HG03439 (cell line): ENCODE measurements at regions not wholly inside any gene's neighbourhood (a gene's known extent, or its start where the extent isn't known, plus 50 kb on each side); places are given as distances from the start of the nearest gene placed in this dataset.

Experiments used
- ATAC-seq: cut with Tn5 transposase; IDR thresholded peaks from one replicate; pipeline ENCODE4 v1.9.1; 2021; ENCODE audit warnings: mild to moderate bottlenecking, moderate library complexity; ENCODE audit not compliant: unreplicated experiment

DNA sequence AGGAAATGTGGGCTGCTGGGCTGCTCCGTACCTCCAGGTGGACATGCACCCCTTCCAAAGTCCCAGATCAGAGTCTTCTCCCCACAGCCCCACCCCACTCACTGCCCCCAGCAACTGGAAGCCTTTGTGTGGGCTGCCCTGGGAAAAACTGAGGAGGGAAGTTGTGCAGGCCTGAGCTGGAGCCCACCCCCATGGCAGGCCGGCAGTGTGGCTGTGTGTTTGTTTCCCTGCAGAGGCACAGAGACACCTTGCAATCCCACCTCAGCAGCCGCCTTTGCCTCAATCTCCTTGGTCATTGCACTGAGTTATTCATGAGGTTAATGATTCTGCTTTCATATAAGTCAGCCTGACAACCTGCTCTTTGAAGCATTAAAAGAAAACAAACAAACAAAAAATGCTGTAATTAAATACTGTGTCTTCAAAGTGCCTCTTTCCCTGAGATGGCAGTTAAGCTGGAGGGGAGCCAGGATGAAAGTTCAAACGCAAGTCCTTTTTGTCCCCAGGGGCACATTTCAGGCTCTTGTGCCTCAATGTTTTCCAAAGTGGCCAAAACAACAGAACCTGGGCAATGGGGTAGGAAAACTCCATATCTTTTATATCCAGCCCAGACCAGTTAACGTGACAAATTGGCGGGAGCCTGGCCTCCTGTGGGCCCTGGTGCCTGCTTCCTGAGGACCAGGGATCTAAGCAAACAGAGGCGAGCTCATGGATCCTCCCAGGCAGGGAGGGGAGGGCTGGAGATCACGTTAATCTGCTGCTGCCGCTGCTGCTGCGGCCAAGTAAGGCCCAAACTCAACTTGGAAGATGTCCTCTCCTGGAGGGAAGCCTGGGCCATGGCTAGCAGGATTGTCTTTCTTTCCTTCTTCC is 51.9 kb upstream of the TSPAN11 start:
- no peak for ATAC-seq

DNA sequence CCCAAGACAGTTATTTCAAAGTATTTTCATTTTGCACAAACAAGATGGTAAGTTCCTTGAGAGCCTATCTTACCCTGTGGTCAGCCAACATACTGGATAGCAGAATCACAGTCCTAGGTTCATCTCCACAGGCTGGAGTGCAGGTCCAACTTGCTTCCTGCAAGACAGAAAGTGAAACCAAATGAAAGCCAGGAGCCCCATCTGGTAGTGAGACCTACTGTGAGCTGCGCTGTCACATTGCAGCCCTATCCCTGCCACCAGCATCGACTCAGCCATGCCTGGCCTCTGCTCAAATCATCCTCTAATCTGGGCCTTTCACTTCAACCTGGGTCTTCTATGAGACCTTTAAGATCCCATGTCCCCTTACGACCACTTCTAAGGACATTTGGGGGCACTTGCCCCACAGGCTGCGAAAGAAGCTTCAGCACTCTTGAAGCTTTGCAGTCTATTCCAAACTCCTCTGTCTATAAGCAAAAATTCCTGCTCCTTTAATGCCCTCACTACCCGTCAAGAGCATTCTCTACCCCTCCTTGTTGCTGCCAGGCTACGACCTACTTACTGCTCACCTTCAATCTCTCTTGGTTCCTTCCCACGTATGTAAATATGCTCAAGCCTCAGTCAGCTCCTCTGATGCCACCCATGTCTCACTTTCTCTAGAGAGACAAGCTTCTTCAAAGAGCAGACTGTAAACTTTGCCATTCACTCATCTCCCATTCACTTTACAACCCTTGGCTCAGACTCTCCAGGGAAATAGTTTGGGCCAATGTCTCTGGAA is 55.9 kb upstream of the TSPAN11 start:
- no peak for ATAC-seq

DNA sequence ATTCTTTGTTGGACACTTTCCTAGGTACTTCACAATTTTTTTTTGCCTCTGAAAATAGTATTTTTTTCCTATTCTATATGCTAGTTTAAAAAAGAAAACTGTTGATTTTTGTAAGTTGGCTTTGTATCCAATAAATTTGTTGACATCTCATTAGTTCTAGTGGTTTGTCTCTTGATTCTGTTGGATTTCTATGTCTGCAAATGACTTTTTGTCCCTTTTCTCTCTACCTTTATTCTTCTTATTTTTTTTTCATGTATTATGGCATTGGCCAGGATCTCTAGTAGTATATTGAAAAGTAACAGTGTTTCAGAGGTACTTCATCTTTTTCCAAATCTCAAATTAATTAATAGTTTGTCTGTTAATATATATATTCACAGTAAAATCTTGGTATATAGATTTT is 59.1 kb upstream of the TSPAN11 start:
- ATAC-seq = no peak

DNA sequence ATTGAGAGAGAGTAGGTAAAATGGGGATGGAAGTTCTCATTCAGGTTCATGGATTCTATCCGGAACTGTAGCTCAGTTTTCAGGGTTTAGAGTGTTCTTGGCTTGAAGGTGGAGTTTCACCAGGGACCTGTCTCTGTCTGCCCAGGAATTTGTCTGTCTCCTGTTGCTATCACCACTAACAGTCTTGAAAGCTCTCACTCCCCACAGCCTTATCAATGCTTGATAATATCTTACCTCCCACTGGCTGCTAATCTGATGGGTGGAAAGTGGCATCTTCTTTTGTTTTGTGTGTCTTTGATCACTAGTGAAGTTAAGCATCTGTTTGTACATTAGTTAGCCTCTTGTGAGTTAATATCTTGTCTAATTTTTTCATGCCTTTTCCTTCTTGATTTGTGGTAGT is 60.3 kb upstream of the TSPAN11 start:
- ATAC-seq = no peak

DNA sequence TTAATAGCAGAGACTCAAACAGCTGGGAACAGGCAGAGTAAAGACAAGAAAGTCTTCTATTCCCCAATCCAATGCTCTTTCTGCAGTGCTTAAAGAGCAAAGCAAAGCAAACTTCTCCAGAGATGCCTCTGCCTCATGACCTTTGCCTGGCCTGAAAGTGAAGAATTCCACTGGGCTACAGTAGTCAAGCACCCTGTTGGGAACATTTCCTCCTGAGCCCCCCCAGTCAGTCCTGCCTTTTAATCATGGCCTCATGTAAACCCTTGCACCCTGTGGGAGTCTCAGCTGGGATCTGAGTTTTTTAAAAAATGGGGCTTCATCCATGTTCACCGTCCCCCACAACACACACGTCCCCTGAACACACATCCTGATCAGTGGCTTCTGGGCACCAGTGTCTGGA is 62.7 kb upstream of the TSPAN11 start:
- no peak for ATAC-seq

DNA sequence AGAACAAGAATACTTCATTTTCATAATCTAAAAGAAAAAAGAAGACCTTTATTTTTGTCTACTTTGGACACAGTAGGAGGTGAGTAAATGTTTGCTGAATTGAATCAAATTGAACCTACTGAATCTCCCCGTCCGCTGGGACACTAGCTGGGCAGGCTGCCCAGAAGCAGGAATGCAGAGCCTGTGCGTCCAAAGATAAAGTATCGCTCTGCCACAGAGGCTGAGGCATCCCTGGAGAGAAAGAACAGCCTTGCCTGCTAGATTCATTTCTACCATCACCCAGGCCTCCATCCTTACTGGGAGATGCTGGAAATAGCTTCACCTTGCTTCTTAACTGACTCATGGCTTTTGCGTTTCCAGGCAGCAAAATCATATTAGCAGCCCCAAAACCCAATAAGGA is 64.1 kb upstream of the TSPAN11 start:
- no peak for ATAC-seq

DNA sequence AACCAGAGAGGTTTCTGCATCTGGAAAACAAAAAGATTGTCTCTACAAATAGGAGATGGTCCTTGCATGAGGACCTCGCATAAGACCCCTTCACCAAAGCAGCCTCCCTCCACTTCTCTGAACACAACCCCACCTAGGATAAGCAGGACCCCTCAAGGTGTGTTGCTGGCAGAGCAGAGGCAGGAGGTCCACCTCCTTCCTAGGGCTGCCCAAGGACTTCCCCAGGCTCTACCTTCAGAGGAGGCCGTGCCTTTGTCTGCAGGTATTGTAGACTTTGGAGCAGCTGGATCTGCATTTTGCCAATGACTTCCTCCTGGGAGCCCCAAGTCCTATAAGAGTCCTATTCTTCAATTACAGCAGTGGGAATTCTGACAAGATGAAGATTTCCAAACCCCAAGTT is 67.3 kb upstream of the TSPAN11 start:
- ATAC-seq = no peak

DNA sequence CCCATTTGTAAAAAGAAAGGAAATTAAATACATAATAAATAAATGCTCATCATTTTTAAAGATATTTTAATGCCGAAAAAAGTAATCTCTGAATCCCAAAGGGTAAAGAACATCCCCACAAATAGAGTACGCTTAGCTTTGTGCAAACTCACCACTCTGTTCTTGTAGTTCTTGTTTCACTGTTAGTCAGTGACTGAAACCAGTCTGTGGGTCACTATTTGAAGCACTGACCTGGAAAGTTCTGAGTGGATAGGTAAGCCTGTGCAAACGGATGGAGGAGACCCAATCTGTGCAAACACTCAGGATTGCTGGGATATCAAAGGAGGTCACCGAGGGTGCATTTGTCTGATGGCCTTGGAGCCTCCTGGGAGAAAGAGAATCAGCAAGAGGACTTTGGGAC is 68.1 kb upstream of the TSPAN11 start:
- no peak for ATAC-seq

DNA sequence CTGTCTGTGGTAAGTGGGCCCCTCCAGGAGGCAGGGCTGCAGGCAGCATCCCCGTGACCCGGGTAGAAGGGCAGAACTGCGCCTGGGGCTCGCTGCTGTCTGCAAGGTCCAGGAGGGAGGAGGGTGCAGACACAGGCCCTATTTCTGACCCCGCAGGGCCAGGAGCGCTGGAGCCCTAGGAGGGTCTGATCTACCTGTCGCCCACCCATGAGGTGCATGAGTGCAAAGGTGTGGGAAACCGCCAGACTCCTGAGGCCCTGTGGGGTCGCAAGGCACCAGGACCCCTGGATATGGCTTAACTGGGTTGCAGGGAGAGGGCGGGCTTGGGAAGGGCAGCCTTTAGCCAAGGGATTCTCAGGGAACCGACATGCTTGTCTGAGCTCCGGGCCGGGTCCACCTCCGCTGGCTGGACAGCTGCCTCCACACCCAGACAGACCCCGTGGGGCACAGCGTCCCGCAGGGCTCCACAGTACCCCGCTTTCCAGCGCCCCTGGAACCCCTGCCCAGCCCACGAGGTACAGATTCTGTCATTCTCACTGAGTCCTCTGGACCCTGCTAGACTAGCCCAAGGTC is 72.9 kb upstream of the TSPAN11 start:
- no peak for ATAC-seq

DNA sequence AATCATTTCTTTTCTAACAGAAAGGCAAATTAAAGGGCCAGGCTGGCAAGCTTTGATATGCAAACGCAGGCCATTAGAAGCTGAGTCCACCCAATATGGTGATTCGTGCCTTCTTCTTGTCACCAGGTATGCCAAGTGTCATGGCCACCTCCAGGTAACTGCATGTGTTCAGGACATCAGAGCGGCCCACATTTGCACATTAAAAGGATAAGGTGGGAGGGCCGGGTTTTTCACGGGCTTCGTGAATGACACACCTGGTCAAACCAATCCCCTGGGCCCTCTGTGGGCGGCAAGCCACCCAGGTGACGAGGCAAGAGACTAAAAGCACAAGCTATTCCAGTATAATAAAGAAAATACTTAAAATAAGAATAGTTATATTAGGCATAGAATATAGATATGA is 75.9 kb upstream of the TSPAN11 start:
- ATAC-seq = no peak

DNA sequence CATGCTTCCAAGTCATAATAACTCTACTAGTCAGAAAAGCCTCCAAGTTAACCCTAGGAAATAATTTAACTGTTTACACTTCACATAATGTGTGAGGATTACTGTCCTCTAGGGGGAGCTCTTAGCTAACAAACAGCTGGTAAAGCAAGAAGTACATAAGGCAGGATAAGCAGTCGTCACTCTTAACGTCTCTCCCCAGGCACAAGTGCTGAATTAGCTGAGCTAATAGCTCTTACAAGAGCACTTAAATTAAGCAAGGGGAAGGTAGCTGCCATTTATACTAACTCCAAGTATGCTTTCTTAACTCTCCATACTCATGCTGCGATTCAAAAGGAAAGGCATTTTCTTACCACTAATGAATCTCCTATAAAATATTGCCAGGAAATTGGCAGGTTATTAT is 79.3 kb upstream of the TSPAN11 start:
- ATAC-seq = no peak

DNA sequence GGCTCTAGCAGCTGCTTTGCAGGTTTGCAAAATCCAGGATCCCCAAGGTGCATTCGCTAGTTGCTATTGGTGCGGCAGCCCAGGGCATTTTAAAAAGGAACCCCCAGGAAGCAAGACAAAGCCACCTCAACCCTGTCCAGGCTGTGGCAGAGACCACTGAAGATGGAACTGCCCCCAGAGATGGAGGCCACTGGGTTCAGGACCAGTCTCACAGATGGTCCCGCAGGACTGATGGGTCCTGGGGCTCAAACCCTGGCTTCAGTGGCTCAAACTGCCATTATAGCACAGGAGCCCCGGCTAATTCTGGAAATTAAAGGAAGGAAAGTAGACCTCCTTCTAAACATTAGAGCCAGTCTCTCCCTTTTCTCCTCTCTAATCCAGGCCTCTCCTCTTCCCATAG is 79.8 kb upstream of the TSPAN11 start:
- no peak for ATAC-seq

DNA sequence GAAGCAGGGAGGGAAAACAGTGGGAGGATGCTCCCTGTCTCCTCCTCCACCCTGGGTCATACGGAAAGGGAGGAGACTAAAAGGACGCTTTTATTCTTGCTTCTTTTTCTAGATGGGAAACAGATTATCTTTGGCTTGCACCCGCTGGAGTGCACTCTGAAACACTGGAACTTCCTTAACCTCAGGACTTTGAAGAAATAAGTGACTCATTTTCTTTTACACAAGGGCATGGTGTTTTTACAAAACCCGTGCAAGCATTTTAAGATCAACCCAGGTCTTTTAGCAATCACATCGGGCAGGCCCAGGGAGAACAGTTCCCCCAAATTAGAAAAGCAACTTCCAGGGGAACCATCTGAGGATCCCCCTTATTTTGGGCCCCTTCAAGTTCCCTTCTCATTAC is 80.9 kb upstream of the TSPAN11 start:
- ATAC-seq = no peak

DNA sequence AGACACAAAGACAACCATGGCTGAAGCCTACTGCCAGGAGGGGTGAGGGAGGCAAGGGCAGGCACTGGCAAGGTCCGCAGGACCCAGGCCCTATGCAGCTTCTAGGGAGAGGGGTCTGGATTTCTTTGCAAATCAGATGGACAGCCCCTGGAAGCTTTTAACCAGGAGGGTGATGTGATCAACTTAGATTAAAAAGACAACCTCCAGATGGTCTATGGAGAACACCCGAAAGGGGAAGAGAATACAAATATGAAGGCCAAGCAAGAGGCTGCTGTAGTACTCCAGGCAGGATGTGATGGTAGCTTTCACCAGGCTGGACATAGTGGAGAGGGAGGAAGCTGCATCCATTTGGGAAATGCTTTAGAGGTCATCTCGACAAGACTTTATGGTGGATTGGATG is 83.3 kb upstream of the TSPAN11 start:
- ATAC-seq = no peak

DNA sequence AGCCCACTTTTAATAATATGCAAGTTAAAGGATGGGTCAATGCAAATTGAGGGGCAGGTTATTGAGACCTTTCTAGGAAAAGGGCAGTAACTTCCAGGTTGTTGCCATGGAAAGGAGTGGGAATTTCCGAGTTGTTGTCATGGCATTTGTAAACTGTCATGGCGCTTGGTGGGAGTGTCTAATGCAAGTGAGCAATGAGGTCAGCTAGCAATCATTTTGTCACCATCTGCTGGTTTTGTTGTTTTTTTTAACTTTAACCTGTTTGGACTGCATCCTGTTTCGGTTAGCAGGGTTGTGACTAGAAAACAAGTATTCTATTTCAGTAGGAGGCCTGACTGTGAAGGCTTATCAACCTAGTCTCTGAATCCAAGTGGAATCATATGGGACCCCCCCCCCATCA is 85.8 kb upstream of the TSPAN11 start:
- no peak for ATAC-seq

DNA sequence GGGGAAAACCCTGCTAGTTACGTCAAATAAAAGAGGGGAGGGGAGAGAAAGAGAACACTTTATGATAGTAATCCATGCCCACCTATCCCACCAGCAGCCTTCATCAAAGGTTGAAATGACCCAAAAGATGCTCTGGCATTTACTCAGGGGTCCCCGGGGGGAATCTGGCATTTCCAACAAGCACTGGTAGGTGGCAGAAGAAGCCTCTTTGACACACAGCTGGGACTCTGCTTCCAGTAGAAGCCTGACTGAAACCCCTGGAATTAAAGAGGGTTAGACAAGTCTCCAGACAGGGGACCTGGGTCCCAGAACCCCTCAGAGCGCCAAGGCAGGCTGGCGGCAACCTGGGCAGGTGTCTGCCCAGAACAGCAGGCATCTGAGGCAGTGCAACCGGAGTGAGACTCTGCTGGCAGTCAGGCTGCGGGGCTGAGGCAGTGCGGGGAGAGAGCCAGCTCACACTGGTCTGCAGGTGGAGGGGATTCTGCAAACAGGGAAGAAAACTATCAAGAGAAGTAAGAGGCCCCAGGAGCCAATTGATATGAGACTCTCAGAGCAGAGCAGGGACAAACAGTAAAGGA is 85.0 kb upstream of the CAPRIN2 start:
- no peak for ATAC-seq

DNA sequence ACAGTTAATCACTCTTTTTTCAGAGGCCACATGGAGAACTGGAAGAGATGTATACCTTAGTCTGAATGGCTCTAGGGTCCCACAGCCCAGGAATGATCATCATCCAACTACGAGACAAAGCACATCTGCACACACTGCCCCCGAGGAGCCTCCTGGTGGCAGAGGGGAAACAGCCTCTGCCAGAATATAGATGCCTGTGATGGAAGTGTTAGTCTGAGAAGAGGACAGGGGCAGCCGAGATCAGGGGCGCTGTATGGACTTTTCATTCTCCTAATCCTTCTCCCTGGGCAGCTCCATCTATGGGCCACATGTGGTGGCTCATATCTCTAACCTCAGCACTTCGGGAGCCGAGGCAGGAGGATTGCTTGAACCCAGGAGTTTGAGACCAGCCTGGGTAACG is 82.8 kb upstream of the CAPRIN2 start:
- ATAC-seq = no peak

DNA sequence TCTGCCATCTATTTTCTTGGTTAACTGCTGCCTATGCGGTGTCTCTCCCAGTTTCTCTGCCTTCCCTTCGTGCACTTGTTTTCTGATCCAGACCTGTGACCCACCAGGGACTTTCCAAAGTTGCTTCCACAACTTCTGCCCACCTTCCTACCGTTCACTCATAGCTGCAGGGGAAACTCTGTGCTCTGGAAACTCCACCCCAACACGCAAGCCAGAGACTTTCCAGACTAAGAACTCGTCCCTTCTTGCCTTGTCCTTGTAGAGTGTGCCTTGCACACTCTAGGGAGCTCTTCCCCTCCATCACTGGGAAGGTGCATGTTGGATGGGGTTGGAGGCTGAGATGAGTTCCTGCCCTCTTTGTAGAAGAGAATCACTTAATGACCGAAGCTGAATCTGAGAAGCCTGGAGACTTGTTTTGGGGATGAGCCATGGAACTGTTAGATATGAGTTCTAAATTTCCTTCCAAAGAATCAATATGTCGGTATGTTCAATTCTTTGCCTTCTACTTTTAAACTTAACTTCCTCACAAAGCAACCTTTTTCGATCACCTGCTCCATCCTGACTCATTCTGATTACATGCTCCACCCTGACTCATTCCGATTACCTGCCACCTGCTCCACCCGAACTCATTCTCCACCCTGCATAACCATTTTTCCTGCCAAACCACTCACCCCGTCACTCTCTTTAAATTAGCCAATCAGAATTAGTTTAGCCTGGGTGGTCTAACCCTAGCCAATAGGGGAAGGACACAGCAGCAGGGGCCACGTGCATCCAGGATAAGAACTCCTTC is 82.1 kb upstream of the CAPRIN2 start:
- ATAC-seq = no peak

DNA sequence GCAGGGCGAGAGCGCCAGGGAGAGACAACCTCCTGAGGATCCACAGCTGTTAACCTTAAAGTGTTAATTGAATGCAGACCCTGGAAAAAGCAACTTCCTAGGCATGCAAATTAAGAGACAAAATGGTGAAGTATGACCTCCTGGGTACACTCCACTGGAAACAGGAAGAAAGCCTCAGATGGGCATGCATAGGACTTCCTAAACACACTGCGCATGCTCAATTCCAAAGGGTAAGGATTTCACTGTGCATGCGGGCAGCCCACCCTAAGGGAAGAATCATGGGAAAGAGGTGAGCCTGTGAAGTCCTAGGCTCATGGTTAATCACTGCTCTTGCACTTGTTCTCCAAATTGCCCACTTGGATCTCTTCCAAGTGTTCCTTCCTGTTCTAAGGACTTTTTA is 80.5 kb upstream of the CAPRIN2 start:
- no peak for ATAC-seq

DNA sequence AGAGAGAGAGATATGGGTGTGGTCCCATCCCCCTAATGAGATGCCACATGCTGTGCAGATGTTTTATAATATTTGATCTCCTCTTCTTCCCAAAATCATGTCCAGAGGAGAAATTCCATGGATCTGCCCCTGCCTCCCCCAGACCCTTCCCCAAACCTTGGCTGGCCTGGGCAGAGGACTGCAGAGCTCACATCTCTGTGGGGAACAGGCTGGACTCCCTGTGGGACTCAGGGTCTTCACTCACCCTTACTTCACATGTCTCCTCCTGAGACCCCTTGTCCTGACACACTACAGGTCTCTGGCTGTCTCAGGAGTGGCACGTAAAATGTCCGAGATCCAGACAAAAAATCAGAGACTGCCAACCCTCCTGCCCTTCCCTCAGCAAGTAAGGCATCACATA is 76.0 kb upstream of the CAPRIN2 start:
- ATAC-seq = no peak

DNA sequence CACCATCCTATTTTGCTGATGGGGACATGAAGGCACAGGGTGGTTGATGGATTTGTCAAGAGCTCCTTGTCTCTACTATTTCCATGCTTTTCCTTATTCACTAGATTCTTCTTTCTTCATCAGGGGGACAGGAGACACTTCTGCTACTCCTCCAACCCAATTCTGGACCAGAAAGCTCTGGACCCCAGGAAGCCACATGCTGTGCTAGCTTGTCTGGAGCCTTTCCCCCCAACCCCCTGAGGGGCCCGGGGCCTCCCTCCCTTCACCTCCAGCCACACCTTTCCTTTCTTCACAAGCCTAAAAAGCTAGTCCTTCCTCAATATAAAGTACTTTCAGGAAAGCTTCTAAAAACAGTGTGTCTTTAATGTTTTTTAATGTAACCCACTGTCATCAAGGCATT is 75.1 kb upstream of the CAPRIN2 start:
- no peak for ATAC-seq
